Fibroblast of skin of abdomen (primary cell): ENCODE measurements at regions not wholly inside any gene's neighbourhood (a gene's known extent, or its start where the extent isn't known, plus 50 kb on each side); places are given as distances from the start of the nearest gene placed in this dataset.
A peak's percentile ranks its signal among the peaks of the same experiment; 100 is the strongest.

Experiments
- DNase-seq: peaks from one replicate; pipeline ENCODE4 v3.0.0-alpha.2; 2013

GRCh38 chr4:58935332-58935731, 1825.1 kb upstream of the IGFBP7 start:
- no peak for DNase-seq

- no peak for DNase-seq
Measured at GRCh38 chr4:58936436-58936835, 1826.3 kb upstream of the IGFBP7 start.

- no peak for DNase-seq
Measured at GRCh38 chr4:58940167-58940566, 1830.0 kb upstream of the IGFBP7 start.

- DNase-seq = no peak
Measured at GRCh38 chr4:58941286-58941685, 1831.1 kb upstream of the IGFBP7 start.

- DNase-seq = no peak
Measured at GRCh38 chr4:58953575-58953974, 1843.4 kb upstream of the IGFBP7 start.

- DNase-seq = no peak
Measured at GRCh38 chr4:58957711-58958110, 1847.5 kb upstream of the IGFBP7 start.

- no peak for DNase-seq
Measured at GRCh38 chr4:58961283-58961682, 1851.1 kb upstream of the IGFBP7 start.

- DNase-seq = no peak
Measured at GRCh38 chr4:58961925-58962324, 1851.7 kb upstream of the IGFBP7 start.

GRCh38 chr4:58962424-58962823, 1852.2 kb upstream of the IGFBP7 start:
- DNase-seq = no peak

- DNase-seq = no peak
Measured at GRCh38 chr4:58981828-58982227, 1871.6 kb upstream of the IGFBP7 start.

- DNase-seq = no peak
Measured at GRCh38 chr4:58983887-58984286, 1873.7 kb upstream of the IGFBP7 start.

GRCh38 chr4:59002148-59002547, 1892.0 kb upstream of the IGFBP7 start:
- DNase-seq = no peak

GRCh38 chr4:59024257-59024656, 1914.1 kb upstream of the IGFBP7 start:
- DNase-seq = no peak

GRCh38 chr4:59037812-59038211, 1927.6 kb upstream of the IGFBP7 start:
- DNase-seq = no peak

GRCh38 chr4:59039046-59039445, 1928.9 kb upstream of the IGFBP7 start:
- DNase-seq = no peak

- DNase-seq = no peak
Measured at GRCh38 chr4:59044286-59044900, 1934.2 kb upstream of the IGFBP7 start.

- DNase-seq = no peak
Measured at GRCh38 chr4:59054086-59054485, 1943.9 kb upstream of the IGFBP7 start.

- no peak for DNase-seq
Measured at GRCh38 chr4:59057804-59058203, 1947.6 kb upstream of the IGFBP7 start.

GRCh38 chr4:59058543-59058942, 1948.4 kb upstream of the IGFBP7 start:
- no peak for DNase-seq

- DNase-seq = no peak
Measured at GRCh38 chr4:59060002-59060846, 1950.0 kb upstream of the IGFBP7 start.

- no peak for DNase-seq
Measured at GRCh38 chr4:59060895-59061294, 1950.7 kb upstream of the IGFBP7 start.

- peak; percentile 20 for DNase-seq
Measured at GRCh38 chr4:59063015-59063720, 1953.0 kb upstream of the IGFBP7 start.

GRCh38 chr4:59068722-59069418, 1958.7 kb upstream of the IGFBP7 start:
- no peak for DNase-seq
